ENCODE measurements at regions not wholly inside any gene's neighbourhood (a gene's known extent, or its start where the extent isn't known, plus 50 kb on each side); places are given as distances from the start of the nearest gene placed in this dataset.

DNA sequence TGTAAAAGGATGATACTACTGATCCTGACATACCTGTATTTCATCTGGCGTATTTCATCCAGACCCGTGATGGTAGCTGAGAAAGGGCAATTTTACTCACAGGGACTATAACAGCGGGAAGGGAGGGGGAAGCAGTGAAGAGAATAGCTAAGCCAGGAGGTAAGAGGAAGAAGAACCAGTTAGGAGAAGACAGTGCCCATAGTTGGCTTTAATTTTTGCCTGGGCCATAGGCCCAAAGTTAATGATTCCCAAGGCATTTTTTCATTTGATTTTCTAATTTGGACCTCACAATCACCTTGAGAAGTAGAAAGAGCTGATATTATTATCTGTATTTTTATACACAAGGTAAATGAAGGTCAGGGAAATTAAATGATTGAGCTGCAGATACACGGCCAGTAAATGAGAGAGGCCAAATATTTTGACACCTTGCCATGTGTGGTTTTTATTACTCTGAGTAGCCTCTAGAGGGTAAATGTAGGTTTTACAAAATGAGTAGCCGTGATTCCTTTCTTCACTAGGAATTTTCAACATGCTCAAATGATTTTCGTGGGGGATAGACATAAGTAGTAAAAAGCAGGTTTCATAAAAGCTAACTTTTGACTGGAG, 382.2 kb downstream of the FUT8 start:
- no peak for DNase-seq

DNA sequence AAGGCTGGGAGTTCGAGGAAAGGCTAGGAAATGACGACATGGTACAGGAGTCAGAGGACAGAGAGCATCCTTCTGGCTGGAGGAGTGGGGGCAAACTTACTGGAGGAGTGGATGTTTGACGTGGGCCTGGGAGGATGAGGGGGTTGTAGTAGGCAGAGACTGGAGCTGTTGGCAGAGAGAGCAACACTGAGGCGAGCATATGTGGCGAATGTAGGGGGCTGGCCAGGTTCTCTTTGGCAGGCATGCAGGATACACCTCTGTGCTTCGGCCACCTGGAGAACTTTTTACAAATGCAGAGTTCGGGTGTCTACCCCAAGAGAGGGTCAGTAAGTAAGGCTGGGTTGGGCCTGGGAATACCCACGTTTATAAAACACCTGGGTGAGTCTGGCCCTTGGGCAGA, 385.7 kb downstream of the FUT8 start:
- no peak for DNase-seq

DNA sequence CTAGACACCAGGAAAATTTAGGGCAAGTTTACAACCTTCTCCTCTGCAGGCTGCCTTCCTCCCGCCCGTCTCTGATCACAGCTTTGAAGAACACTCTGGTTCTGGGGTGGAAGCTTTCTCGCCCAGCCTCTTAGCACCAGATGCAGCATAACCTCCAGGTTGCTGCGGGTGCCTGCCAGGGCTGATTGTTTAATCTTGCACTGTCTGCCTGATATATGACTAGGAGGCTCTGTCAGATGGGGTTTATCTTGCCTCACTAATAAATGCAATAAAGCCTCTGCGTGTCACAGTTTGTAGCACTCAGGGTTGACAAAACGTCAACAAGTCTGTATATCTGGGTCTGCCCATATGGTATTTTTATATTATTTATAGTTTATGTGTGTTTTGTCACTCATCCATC, 388.2 kb downstream of the FUT8 start:
- no peak for DNase-seq

DNA sequence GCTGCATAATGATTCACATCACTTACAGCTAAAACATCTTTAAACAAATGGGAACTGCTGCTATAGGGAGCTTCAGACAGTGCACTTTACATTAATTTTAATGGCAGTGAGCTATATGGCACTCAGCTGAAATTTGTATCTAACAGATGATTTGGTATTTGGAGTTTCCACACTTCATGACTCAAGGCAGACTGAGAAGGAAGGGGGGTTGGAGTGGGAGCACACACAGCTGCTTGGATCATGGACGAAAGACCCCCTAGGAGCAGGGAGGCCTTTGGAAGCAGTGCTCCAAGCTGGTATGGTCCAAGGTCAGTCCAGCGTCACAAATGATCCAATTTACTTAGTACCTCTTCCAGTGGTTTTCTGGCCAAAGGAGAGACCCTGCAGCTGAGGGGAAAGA, 389.7 kb downstream of the FUT8 start:
- DNase-seq, result no peak

DNA sequence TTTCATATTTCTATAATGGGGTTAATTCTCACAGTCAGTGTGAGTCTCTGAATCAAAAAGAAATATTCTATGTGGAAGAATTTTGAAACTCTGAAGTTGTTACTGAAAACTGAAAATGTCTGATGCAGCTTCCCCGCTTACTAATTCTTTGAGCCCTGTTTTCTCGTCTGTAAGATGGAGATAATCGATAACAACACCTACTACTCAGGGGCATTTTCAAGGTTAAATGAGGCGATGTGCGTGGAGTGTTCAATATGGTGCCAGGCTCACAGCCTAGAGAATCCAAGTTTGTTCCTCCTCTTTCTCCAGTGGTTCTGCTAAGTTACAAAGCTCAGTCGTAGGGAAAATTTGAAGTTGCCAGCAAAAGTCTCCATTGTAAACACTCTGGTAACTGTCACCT, 391.4 kb downstream of the FUT8 start:
- no peak for DNase-seq

DNA sequence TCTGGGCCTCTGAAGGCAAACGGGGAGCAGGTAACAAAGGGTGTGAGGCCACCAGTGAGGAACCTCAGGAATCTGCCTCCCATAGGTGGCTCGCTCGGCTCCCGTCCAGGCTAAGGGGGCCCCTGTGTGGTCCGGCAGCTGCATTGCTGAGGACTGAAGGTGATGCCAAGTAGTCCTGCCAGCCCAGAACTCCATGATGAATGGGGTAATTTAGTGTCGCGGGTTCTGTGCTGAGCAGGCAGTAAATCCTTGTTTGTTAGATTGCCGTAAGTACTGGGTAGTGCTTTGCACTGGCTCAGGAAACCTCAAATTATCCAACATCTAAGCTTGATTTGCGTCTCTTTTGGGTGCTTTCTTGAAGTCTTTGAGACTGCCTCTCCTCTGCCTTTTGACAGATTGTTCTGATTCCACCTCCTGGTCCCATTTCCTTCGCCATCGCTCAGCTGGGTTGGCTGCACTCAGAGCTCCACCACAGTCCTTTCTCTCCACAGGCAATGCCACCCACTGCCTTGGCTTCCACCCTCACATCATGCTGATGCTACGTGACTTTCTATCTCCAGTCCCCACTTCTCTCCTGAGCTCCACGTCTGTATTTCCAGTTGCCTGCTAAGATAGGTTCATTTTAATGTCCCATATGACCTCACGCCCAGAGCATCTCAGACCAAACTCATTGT, 392.0 kb downstream of the FUT8 start:
- no peak for DNase-seq

DNA sequence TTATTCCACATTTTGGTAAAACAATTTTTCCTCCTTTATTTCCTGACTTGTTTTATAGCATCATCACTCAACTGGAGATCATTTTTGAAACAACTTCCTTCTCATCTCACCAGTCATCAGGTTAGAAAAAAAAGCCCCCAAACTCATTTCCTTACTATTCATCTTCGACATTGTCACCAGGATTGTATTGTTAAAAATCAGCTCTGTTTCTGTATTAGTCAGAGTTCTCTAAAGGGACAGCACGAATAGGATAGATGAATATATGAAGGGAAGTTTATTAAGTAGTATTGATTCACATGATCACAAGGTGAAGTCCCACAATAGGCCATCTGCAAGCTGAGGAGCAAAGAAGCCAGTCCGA, 392.6 kb downstream of the FUT8 start:
- DNase-seq, result no peak

DNA sequence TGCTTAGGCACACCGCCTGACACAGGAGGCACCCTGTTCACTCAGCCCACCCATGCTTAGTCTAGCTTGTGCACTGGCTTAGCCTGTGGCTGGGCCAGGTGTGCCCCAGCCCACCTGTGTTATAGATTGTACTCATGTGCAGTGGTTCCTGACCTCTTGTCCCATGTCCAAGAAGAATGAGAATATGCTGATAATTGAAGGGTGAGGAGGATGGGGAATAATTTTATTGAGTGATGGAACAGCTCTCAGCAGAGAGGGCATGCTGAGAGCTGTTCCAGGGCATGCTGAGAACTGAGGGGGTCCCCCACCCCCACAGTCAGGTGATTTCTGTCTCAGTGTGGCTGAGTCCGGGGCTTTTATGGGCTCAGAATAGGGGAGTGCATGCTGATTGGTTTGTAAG, 395.9 kb downstream of the FUT8 start:
- no peak for DNase-seq

DNA sequence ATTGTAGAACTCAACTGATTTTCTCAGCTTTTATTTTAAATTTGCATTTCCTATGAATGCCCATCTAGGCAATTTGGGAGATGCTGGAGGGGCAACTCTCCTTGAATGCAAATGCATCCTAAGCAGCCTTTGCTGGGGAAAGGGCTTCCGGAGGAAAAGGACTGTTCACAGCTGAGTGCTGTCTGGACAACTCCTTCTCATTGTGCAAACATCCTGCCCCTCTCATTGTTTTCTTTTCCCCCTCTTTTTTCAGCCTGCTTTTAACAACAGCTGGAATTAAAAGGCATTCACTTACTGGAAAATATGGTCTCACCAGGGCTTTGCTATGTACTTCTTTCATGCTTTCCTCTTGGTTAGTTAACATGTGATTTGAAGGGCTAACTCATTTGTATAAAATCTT, 397.8 kb downstream of the FUT8 start:
- DNase-seq, result no peak

DNA sequence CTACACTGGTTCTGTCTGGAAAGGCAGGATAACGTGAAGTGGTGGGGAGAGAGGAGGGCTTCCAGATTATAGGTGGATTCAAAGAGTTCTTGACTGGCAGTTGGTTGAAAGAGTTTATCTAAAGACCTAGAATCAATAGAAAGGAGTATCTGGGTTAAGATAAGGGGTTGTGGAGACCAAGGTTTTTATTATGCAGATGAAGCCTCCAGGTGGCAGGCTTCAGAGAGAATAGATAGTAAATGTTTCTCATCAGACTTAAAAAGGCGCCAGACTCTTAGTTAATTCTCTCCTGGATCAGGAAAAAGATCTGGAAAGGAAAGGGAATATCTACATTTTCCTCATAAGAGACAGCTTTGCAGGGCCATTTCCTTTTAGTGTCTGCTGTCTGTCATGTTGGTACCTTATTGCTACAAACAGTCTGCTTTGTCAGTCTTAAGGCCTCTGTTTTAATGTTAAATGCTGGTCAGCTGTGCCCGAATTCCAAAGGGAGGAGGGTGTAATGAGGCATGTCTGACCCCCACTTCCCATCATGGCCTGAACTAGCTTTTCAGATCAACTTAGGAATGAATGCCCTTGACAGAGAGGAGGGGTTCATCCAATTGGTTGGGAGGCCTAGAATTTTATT, 401.3 kb downstream of the FUT8 start:
- DNase-seq, result no peak

DNA sequence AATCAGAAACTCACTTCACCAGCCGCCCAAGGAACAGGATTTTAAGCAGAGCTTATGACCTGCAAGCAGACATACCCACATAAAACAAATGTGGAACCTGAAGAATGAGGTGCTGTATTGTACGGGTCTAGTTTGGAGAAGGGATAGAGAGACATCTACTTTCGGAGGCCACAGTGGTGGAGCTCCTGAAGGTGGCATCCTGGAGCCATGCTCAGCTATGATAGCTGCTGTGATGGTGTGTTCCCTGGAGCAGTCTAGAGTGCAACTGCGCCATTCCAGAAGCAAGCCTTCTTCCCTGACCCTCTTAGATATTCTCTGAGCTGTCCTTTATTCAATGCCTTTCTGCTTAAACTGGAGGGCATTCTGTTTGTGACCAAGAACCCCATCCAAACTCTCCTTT, 402.6 kb downstream of the FUT8 start:
- no peak for DNase-seq

DNA sequence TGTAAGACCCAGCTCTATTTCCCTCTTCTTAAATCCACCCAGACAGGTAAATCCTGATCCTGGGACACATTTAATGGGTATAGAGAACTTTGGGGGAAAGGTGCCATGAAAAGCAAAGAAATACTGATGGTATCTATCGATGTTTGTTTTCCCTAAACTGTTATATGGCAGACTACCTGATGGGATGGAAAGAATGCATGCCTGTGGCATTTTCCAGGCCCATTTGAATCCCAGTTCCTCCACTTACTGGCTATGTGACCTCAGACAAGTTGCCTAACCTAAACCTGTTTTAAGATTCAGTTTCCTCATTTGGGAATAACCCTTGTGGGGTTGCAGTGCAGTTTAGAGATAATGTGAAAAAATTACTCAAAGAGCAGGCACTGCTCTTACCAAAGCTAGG, 404.5 kb downstream of the FUT8 start:
- DNase-seq, result no peak

DNA sequence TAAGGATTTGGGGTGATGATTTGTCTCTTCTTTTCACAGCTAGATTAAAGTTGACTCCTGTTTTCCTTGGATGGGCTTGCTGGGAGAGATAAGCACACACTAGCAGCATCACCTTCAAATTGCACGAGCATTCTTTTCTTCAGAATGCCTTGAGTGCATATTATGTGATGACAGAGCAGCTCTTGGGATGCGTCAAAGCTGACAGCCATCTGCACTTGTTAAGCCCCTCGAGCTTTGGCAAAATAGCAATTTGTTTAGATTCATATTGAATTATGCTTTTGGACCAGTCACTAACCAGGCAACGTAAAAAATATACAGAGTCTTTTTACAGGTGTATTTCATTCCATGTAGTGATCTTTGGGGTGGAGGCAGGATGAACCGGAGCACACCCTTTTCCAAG, 407.0 kb downstream of the FUT8 start:
- no peak for DNase-seq

DNA sequence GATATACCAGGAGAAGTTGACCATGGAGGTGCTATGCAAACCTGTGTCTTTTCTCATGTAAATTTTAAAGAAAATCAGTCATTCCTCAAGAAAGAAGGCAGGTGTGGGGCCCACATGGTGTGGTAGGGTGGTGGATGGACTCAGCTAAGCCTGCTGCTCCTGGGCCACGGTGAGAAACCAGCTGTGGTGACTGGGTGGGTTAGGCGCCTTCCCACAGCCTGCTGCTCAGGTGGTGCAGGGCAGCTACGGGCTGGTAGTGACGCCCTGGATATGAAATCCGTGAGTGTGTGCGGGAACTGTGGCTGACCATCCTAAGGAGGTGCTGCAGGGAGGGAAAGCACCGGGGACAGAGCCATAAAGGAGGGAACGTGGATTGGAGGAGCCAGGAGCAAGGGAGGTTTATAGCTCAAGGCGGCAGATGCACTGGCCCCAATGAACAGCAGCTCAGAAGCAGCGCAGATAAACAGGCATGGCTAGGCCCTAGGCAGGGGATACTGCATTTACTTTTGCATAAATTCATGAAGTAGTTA, 408.8 kb downstream of the FUT8 start:
- no peak for DNase-seq

DNA sequence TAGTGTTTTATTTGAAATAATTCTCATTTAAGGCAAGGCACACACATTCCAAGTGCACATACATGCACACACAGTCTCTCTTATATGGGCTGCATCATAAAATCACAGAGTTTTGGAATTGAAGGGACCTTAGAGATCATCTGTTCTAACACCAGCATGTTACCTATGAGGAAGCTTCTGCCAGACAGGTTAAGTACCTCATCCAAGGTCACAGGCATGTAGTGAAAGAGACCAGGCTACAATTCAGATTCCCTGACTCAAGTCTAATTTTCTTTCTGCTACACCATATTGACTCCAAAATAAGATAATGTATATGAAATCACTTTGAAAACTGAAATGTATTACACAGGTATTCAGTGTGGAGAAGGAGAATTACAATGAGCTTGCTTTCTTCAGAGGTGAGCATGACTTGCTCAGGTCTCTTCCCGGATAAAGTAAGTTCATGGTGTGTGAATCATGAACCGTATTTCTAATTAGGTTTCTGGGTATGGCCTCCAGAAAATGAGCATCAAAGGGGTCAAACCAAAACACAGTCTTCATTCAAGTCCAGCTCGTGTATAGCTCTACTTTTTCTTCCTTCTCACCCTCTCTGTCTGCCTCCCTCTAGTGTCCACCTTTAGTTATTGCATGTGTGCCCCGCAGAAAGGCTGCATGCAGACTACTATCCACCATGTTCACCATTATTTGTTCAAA, 411.9 kb downstream of the FUT8 start:
- DNase-seq, result peak; percentile 85

DNA sequence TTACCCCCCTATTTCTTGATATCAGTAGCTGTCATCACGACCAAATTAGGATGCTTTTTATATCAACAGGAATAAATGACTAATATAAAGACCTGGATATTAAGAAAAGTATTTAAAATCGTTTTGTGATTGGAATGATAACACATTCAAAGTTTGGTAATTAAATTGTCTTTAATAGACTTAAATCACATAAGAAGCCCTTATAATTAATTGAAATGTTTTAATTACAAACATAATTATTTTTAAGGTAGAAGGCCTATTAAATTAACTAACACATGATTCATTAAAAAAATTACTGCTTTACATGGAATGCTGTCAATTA, 412.4 kb downstream of the FUT8 start:
- no peak for DNase-seq

DNA sequence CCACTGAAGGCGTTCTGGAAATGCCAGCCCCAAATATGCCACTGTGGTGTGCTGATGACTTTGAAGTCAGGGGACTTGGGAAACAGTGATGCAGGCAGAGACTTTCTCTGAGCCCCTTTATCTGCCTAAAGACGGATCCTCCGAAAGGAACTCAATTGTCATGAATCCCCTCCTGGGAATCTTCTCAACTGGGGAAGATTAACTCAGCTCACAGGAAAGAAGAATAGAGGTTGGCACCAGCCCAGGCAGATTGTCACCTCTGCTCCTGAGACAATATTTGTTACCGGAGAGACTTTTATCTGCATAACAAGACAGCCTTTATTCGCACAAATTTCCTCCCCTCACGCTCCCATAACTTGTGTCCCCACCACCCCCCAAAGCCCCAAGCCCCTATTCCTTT, 414.4 kb downstream of the FUT8 start:
- DNase-seq, result no peak

DNA sequence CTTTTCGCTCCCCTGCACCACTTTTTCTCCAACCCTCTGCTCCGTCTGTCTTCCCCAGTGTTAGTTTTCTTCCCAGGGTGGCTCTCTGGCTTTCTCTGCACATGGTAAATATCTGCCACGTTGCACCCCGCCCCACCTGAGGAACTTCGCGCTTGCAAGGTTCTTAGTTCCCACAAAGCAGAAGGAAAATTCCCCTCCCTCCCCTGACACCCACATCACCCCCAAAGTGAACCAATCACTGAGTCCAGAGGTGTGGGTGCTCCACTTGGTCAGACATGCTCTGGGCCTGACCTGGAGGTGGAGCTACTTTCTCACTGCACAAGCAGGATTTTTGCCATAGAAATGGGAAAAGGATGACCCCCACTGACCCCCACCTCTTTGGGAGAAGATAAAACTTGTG, 415.0 kb downstream of the FUT8 start:
- no peak for DNase-seq

DNA sequence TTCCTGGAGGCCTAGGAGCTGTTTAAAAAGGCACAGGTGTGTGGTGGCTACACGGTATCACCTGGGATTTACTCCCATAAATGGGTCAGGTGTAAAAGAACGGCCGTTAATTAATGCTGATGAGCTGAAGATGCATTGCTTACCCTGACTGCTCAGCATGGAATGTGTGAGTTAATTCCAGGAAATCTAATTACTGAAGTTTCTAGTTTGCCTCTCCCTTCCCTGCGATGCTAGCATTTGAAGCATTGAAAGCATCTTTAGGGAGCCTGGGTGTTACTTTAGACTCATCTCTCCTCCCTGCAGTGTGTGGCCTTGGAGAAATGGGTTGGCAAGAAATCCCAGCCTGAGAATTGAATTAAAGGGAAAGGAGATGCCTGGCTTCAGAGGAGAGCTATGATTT, 415.9 kb downstream of the FUT8 start:
- DNase-seq, result no peak

DNA sequence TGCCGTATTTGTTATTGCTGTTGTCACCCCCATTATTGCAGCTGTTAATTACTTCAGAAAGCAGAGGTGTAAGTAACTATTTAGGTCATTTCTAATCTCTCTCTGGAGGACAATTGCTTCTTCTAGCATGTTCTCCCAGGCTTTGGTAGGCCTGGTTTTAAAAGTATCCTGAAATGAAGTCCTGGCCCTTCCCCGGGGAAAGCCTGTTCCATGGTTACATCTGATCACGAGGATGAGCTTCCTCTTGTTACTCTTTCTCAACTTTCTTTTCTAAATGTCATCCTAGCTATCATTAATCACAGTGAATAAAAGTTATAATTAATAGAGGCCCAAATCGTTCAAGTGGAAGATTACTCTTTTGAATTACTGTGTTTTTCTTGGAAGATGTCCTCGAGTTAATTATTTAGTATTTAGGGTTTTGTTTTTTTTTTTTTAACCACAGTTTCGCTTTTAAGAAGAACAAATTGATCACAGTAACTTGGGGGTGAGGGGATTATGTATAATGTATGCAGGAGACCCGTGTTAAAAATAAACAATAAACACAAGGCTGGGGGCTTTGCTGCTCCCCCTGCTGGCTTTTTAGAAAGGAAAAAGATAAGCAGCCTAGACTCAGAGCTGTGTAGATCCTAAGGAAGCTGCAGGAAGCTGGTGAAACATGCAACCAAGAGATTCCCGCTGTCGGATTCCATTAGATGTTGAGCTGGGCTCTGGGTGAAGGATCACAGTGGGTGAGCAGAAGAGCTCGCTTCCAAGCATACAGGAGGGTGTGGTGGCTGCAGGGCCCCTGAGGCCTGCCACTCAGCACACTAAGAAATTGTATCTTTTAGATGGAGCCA, 420.1 kb downstream of the FUT8 start:
- DNase-seq, result no peak

DNA sequence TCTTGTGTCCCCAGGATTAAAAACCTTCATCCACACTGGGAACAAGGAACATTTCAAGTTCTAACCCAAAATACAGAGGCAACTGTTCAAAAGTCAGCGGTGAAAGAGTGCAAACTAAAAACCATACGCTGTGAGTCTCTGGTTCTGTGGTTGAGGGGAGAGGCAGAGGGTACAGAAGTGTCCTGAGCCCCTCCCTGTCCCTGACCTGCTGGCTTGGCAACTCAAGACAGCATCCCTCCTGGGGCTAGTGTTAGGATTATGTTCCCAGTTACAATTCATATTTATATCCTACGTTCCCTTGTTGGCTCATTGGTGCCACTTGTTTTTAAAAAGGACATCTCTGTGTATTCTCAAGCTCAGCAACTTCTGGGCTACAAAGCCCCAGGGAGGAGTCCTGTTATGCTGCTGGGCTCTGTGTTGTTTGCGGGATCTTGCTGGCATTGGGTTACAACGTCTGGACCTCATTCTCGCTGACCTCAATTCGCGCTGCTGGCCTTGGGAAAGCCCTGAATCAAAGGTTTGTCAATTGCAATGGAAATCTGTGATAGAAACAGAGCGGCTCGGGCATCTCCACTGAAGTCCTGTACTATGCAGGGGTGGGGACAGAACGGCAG, 420.8 kb downstream of the FUT8 start:
- DNase-seq, result no peak

DNA sequence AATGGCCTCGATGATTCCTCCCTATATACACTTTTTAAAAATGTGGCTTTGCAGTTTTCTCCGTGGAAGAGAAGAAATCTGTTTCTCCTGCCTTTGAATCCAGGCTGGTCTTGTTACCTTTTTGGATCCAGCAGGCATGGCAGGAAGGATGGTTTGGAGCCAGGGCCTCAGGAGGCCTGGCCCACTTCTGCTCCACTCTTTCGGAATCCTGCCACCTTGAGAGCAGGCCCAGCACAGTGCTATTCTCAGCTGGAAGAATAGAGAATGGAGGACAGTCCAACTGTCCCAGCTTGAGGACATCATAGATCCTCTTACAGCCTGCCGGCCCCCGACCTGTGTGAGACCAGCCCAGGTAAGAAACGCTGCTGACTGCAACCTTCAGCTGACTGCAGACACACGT, 421.5 kb downstream of the FUT8 start:
- DNase-seq, result no peak

DNA sequence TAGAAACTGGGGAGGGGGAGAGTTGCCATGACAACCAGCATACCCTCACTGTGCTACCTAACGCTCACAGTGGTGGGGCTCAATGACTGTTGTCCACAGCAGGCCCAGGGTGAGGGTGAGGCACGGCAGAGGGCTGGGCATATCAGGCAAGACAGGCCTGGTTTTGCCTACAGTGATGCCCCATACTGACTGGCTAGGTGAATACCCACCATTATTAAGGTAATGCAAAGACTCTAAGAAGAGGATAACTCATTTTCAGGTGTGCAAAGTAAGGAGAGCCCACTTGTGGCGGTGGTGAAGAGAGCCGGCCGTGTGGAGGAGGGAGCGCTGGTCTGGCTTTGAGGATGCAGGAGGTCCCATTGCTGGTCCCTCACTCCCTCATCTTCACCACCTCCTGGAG, 422.3 kb downstream of the FUT8 start:
- no peak for DNase-seq
